HG03060 (cell line): ENCODE measurements at regions not wholly inside any gene's neighbourhood (a gene's known extent, or its start where the extent isn't known, plus 50 kb on each side); places are given as distances from the start of the nearest gene placed in this dataset.

Source experiments
- ATAC-seq: cut with Tn5 transposase; IDR thresholded peaks from one replicate; pipeline ENCODE4 v1.9.1; 2021; ENCODE audit warnings: low read depth, moderate number of reproducible peaks; ENCODE audit not compliant: unreplicated experiment

DNA sequence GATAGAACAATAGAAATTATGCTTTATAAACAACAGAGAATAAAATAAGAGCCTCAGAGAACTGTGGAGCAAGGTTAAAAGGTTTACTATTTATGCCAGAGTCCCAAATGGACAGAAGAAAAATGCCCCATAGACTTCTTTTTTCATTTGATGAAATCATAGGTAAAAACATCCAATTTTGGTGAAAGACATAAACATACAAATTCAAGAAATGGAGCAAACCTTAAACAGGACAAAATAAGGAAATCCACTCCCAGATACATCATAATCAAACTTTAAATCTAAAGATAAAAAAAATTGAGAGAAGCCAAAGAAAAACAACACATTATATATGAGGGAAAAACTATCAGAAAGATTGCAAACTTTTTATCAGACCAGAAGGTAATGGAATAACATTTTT, 182.8 kb downstream of the GADD45G start:
- ATAC-seq: no peak

- no peak for ATAC-seq
Observed at GRCh38 chr9:89788434-89788833, 183.6 kb downstream of the GADD45G start.

GRCh38 chr9:89789922-89790510, 185.2 kb downstream of the GADD45G start:
- ATAC-seq: no peak

DNA sequence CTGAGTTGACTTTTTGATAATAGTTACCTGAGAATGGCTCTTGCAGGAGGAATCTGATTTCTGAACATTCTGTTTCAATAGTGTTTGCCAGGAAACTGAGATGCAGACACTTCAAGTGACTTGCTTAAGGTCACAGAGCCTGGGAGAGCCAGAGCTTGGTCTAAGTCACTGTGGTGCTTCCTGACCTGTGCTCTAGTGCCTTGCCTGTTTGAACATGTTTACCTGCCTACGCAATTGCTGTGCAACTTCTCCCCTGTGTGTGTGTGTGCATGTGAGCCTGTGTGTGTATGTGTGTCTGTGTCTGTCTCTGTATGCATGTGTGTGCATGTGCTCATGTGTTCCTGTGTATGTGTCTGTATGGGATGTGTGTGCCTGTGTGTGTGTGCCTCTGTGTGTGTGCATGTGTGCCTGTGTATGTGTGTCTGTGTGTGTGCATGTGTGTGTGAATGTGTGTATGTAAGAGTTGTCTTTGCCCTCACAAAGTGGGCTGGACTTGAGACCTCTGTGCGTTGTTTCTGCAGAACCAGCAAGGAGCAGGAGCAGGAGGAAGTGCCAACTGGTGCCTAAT, 185.8 kb downstream of the GADD45G start:
- ATAC-seq: no peak

DNA sequence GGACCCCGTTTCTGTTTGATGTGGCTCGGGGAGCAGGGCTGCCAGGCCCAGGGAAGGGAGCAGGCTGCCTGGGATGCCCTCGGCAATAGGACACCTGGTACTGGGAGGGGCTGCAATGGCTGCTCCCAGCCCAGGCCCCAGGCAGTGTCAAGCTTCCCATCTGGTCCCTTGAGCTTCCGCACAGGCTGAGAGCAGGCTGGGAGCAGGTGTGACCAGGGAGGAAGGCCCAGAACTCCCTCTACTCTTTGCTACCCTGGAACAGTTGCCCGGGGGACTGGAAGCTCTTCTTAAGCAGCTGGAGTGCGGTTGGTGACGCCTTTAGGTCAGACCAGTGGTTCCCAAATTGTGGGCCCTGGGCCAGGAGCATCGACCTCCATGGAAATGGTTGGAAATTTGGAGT, 186.9 kb downstream of the GADD45G start:
- no peak for ATAC-seq

- ATAC-seq: no peak
Observed at GRCh38 chr9:89792189-89793123, 187.6 kb downstream of the GADD45G start.

- ATAC-seq: no peak
Observed at GRCh38 chr9:89793124-89793495, 188.3 kb downstream of the GADD45G start.

DNA sequence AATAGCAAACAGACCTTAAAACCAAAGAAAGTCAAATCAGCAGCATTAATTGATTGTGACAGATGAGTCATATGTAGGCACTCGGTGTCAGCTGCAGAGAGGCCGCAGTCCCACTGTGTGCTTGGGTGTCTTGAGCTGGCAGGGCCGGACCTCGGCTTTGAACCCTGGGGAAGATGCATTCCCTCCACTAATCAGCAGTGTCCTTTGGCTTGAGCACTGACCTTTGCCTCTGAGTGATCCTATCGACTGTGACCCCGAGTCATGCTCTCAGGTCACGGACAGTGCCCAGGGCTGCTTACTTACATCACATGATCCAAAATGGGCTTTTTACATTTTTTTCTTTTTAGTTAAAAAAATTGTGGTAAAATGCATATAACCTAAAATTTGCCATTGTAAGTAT, 188.7 kb downstream of the GADD45G start:
- no peak for ATAC-seq

DNA sequence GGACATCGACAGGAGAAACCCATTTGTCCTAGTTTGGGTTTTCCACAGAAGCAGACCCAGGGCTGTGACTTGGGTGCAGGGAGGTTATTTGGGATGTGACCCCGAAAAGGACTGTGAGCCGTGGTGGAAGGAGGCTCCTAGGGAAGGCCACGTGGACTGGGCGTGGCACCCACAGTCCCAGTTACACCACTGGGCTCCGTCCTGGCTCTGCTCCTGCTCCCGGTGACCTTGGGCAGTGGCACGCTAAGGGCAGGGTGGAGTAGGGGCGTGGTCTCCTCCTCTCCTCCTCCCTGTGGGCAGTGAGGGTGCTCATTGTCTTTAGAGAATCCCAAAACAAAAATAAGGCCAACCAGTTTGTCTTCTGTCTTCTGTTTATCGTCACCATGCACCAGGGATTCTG, 190.1 kb downstream of the GADD45G start:
- ATAC-seq: no peak

DNA sequence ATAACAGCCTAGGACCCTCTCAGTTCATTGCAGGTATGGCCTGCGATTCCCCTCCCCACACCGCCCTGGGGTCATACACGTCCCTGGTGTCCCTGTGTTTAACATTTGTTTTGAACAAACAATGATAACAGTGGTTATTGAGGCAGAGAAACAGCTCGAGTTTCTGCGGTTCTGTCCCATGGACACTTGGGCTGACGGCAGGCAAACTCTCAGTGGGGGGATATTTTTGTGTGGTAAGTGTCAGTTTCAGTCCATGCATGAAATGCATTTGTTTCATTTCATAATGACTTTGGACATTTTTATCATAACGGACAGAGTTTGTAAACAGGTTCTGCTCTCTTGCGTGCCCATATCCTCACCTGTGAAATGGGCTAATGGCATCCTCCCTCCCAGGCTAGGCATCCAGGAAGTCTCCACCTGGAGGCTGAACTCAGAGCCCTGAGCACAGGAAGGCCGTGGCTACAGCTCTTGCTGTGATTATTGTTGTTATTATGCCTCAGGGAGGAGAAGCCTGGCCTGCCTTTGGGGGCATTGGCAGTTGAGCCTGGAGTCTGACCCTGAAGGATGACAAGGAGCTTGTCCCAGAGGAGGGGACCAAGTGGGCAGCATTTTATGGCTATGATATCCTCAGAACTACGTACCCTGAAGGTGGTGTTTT, 190.9 kb downstream of the GADD45G start:
- ATAC-seq: no peak

- ATAC-seq: no peak
Observed at GRCh38 chr9:89796606-89797005, 191.8 kb downstream of the GADD45G start.

DNA sequence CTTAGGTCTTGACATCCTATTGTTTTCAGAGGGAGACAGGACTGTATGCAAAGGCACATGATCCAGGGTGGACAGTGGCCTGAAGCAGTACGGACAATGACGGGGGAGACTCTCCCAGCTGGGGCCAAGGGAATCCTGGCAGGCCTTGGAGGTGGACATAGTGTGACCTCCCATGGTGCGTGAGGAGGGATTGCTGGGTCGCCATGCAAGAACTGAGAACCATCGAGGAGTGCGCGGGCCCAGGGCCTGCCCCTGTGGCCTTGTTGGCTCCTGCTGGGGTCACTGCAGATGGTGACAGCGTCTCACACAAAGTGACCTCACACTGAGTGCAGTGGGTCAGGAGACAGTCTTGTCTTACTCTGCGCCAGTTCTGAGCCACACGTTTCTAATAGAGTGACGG, 192.4 kb downstream of the GADD45G start:
- no peak for ATAC-seq

GRCh38 chr9:89797937-89798455, 193.2 kb downstream of the GADD45G start:
- no peak for ATAC-seq

DNA sequence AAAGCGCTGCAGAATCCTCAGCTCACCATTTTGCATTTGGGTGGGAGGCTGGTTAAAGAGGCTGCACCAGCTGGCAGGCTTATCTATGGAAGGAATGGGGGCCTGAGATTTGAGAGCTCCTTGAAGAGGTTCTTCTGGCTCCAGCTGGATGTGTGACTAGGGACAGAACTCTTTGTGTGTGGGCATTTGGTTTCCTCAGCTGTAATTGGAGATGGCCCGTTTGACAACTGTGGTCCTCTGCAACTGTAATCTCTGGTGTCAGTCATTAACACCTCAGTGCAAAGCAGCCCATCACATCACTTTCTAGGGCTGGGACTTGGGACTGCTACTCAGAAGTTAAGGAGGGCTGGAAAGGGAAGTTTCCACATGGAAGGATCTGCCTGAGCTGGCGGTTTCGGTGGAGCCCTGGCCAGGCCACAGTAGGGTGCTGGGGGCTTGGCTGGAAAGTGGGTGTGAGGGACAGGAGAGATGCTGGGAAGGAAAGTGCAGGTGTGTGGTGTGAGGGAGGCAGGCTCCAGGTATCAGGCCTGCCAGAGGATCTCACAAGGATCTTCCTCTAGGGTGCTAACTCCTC, 193.8 kb downstream of the GADD45G start:
- ATAC-seq: no peak

DNA sequence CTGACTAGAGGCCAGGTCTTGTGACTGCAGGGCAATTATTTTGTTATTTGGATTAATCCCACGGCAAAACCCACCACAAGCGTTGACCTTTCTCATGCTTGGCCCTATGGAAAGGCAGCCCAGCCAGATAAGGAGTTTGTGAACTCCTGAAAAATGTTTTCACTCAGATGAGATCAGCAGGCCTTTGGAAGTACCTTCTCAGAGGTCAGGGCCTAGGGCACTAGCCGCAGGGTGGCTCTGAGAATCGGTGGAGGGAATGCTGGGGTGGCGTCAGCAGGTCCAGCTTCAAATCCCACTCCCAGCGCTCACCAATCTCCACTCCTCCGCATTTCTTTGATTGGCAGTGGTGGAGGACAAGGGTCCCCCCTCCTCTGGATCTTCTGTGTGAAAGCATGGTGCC, 194.4 kb downstream of the GADD45G start:
- ATAC-seq: no peak

DNA sequence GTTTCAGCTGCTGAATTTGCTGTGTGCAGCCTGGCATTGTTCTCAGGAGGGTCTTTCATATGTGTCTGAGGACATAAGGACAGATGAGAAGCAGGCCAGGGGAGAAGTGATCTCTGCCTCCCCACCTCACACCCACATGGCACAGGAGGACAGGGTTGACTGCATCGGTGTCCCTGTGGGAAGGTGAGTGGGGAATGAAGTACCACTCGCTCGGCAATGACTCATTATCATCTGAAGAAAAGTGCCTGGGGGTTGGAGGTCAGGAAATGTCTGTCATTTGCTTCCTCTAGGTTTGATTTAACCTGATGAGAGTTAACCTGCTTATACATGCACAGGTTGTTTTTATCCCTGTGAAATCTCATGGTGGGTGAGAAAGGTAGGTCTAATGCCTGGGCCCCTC, 195.0 kb downstream of the GADD45G start:
- ATAC-seq: no peak

GRCh38 chr9:89801341-89801740, 196.5 kb downstream of the GADD45G start:
- ATAC-seq: no peak

- no peak for ATAC-seq
Observed at GRCh38 chr9:89801742-89802670, 197.2 kb downstream of the GADD45G start.

DNA sequence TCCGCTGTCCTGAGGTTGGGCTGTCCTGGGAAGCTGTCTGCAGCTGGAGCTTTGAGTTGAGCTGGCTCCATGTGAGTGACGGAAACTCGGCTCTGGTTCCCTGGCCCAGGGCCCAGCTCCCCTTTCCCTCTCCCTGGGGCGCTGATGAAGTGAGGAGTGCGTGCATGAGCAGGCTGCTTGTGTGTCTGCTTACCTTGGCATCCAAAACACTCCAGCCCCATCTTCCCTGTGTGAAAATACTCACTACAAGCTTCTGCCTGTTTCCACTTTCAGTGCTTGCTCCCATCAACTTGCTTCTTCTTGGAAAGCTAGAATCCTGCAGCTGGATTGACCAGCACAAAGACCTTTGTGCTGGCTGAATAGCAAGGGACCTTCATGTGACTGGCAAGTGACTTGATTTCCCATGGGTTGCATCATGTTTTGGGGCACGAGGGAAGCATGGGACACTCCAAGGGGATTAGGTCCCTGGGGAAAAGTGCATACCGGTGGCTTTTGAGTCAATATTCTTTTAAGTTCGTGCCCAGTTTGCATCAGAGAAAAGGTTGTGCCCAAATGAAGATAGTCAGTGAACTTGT, 198.1 kb downstream of the GADD45G start:
- no peak for ATAC-seq
